Gastroesophageal sphincter (tissue), 3 donors: ENCODE measurements at regions not wholly inside any gene's neighbourhood (a gene's known extent, or its start where the extent isn't known, plus 50 kb on each side); places are given as distances from the start of the nearest gene placed in this dataset.
"Not testable (repeated sequence)": the region's sequence is repeated elsewhere in the genome, so short reads cannot be mapped to it uniquely, and the experiment has no call there.

Experiments used
- CTCF ChIP-seq, 4 experiments: fragments of 200-600 bp in 2 of 4; fragments of 450-650 bp in 2 of 4; sonication (generic) in 1 of 4; IDR thresholded peaks; one replicate each; pipeline ENCODE4 v1.5.1; 2017 to 2019; ENCODE audit warnings: antibody characterized with exemption in 4 of 4, mild to moderate bottlenecking in 2 of 4, moderate library complexity in 2 of 4
- EP300 ChIP-seq: sonication (generic); formaldehyde crosslinking; IDR thresholded peaks from one replicate; pipeline ENCODE4 v1.6.1; 2017; ENCODE audit warnings: antibody characterized with exemption, mild to moderate bottlenecking
- POLR2A ChIP-seq, 2 donors: fragments of 450-650 bp; IDR thresholded peaks; one replicate each; pipeline ENCODE4 v1.6.1; 2017; ENCODE audit warnings: antibody characterized with exemption in 2 of 2, mild to moderate bottlenecking in 2 of 2, moderate library complexity in 1 of 2
- POLR2AphosphoS5 ChIP-seq: sonication (generic); formaldehyde crosslinking; IDR thresholded peaks from one replicate; pipeline ENCODE4 v1.6.1; 2017; ENCODE audit warnings: antibody characterized with exemption

- not testable (repeated sequence) for TF ChIP-seq CTCF (IDR thresholded peaks at IDR 0.05); POLR2A (IDR thresholded peaks at IDR 0.05); POLR2AphosphoS5; EP300
These were observed 129.3 kb downstream of the IGLL1 start for GRCh38 chr22:23450821-23451220.
